ENCODE measurements at regions not wholly inside any gene's neighbourhood (a gene's known extent, or its start where the extent isn't known, plus 50 kb on each side); places are given as distances from the start of the nearest gene placed in this dataset.

DNA sequence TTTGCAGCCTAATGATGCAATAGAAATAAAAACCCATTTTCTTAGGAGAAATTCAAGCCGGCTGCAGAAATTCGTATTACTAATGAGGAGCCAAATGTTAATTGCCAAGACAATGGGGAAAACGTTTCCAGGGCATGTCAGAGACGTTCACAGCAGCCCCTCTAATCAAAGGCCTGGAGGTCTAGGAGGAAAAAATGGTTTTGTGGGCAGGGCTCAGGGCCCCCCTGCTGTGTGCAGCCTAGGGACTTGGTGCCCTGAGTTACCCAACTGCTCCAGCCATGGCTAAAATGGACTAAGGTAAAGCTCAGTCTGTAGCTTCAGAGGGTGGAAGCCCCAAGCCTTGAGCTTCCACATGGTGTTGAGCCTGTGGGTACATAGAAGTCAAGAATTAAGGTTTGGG is 461.4 kb downstream of the FAT4 start:
- H3K27me3 ChIP-seq (replicated peaks; ENCODE audit: insufficient read depth), result no peaks in the 10 kb centered on the region
- no peak overlapping the region for H3K27ac ChIP-seq
- in situ Hi-C loops (cut with MboI), result no loop called here
- no peak overlapping the region for H3K9ac ChIP-seq
- no peak for DNase-seq
- H2AFZ ChIP-seq, result no peak overlapping the region
- TF ChIP-seq EZH2 (IDR thresholded peaks at IDR 0.05; ENCODE audit: insufficient read depth, poor library complexity, severe bottlenecking), result no peak
- TF ChIP-seq EZH2phosphoT487 (IDR thresholded peaks at IDR 0.05; ENCODE audit: insufficient read depth, low read depth), result no peak
- WGBS, 2 experiments (ENCODE audit: low coverage in 1 of 2, low lambda C conversion rate in 2 of 2, missing lambda C conversion rate in 2 of 2), result 49 to 52% methylated on average over 4 of the region's 4 CpGs
- no peaks in the 10 kb centered on the region for H3K9me2 ChIP-seq (ENCODE audit: insufficient read depth)
- H3K4me3 ChIP-seq, result no peak overlapping the region
- no peaks in the 10 kb centered on the region for H3K9me3 ChIP-seq (ENCODE audit: low read depth)
- H3K4me1 ChIP-seq (ENCODE audit: insufficient read depth), result 0 out of 2 replicates have a peak, but pooled peaks cover 6% of the 10 kb centered on the region
- H3F3A ChIP-seq (ENCODE audit: insufficient read depth), result peaks cover 7% of the 10 kb centered on the region; the same call in 1 of the 2 replicates
- no peaks in the 10 kb centered on the region for H3K36me3 ChIP-seq (ENCODE audit: low read depth)
- H3K4me2 ChIP-seq (ENCODE audit: unreplicated experiment), result no peak overlapping the region
- H3K79me2 ChIP-seq (ENCODE audit: insufficient read depth), result no peaks in the 10 kb centered on the region
- no peaks in the 10 kb centered on the region for H4K20me1 ChIP-seq (ENCODE audit: insufficient read depth)

DNA sequence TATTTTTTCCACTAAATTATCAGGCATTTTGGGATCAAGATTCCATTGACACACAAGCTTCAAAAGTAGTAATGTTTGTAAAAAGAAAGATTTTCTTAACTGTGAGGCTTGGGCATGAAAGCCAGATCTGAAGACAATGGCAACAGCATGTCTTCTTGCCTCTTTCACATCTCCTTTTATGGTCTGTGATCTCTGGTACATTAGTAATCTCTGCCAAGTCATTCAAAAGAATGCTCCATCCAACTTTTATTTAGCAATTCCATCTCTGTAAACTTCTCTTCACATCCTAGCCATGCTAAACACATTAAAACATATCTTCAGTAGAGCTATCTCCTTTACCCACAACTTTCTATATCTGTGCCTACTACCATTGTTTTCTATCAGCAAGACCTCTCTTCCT is 465.4 kb downstream of the FAT4 start:
- H3K9ac ChIP-seq, result no peak overlapping the region
- no peaks in the 10 kb centered on the region for H3K36me3 ChIP-seq (ENCODE audit: low read depth)
- H3F3A ChIP-seq (ENCODE audit: insufficient read depth), result peaks cover 7% of the 10 kb centered on the region; the same call in 1 of the 2 replicates
- in situ Hi-C loops (cut with MboI), result no loop called here
- peak overlapping the region; percentile 32; the same call in 1 of the 2 replicates for H2AFZ ChIP-seq
- H3K27ac ChIP-seq, result no peak overlapping the region
- DNase-seq, result peak; percentile 54
- H3K4me3 ChIP-seq, result no peak overlapping the region
- H3K9me2 ChIP-seq (ENCODE audit: insufficient read depth), result 0 out of 2 replicates have a peak, but pooled peaks cover 3% of the 10 kb centered on the region
- H3K27me3 ChIP-seq (replicated peaks; ENCODE audit: insufficient read depth), result no peaks in the 10 kb centered on the region
- H4K20me1 ChIP-seq (ENCODE audit: insufficient read depth), result no peaks in the 10 kb centered on the region
- H3K4me1 ChIP-seq (ENCODE audit: insufficient read depth), result 0 out of 2 replicates have a peak, but pooled peaks cover 6% of the 10 kb centered on the region
- H3K9me3 ChIP-seq (ENCODE audit: low read depth), result no peaks in the 10 kb centered on the region
- no peak overlapping the region for H3K4me2 ChIP-seq (ENCODE audit: unreplicated experiment)
- TF ChIP-seq EZH2phosphoT487 (IDR thresholded peaks at IDR 0.05; ENCODE audit: insufficient read depth, low read depth) (no peak), EZH2 (IDR thresholded peaks at IDR 0.05; ENCODE audit: insufficient read depth, poor library complexity, severe bottlenecking) (no peak)
- H3K79me2 ChIP-seq (ENCODE audit: insufficient read depth), result no peaks in the 10 kb centered on the region

DNA sequence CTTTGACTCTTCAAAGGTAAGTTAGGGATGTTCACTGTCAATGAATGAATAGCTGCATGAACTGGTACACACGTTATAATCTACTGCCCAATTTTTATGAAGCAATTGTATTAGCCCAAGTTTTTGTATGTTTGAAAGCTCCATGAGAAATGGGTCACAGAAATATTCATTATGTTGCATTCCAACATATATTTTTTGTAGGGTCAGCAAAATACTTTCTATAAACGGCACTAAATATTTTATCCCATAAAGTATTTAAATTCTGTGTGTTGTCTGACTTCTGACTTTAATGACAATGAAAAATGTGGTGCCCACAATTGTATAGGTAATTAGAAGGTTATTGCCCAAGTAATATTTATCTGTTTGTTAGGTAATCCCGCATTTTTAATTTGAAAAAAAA is 466.0 kb downstream of the FAT4 start:
- peak overlapping the region; percentile 32; the same call in 1 of the 2 replicates for H2AFZ ChIP-seq
- no peaks in the 10 kb centered on the region for H3K27me3 ChIP-seq (replicated peaks; ENCODE audit: insufficient read depth)
- 72 to 74% methylated on average over 3 of the region's 3 CpGs for WGBS, 2 experiments (ENCODE audit: low coverage in 1 of 2, low lambda C conversion rate in 2 of 2, missing lambda C conversion rate in 2 of 2)
- no peaks in the 10 kb centered on the region for H3K79me2 ChIP-seq (ENCODE audit: insufficient read depth)
- no peaks in the 10 kb centered on the region for H3K9me3 ChIP-seq (ENCODE audit: low read depth)
- 0 out of 2 replicates have a peak, but pooled peaks cover 6% of the 10 kb centered on the region for H3K4me1 ChIP-seq (ENCODE audit: insufficient read depth)
- no peak for DNase-seq
- no peaks in the 10 kb centered on the region for H3K36me3 ChIP-seq (ENCODE audit: low read depth)
- in situ Hi-C loops (cut with MboI), result no loop called here
- H3K27ac ChIP-seq, result no peak overlapping the region
- TF ChIP-seq EZH2phosphoT487 (IDR thresholded peaks at IDR 0.05; ENCODE audit: insufficient read depth, low read depth), result no peak
- TF ChIP-seq EZH2 (IDR thresholded peaks at IDR 0.05; ENCODE audit: insufficient read depth, poor library complexity, severe bottlenecking), result no peak
- no peak overlapping the region for H3K4me2 ChIP-seq (ENCODE audit: unreplicated experiment)
- H4K20me1 ChIP-seq (ENCODE audit: insufficient read depth), result no peaks in the 10 kb centered on the region
- H3F3A ChIP-seq (ENCODE audit: insufficient read depth), result peaks cover 7% of the 10 kb centered on the region; the same call in 1 of the 2 replicates
- no peak overlapping the region for H3K4me3 ChIP-seq
- H3K9me2 ChIP-seq (ENCODE audit: insufficient read depth), result 0 out of 2 replicates have a peak, but pooled peaks cover 3% of the 10 kb centered on the region
- H3K9ac ChIP-seq, result no peak overlapping the region

DNA sequence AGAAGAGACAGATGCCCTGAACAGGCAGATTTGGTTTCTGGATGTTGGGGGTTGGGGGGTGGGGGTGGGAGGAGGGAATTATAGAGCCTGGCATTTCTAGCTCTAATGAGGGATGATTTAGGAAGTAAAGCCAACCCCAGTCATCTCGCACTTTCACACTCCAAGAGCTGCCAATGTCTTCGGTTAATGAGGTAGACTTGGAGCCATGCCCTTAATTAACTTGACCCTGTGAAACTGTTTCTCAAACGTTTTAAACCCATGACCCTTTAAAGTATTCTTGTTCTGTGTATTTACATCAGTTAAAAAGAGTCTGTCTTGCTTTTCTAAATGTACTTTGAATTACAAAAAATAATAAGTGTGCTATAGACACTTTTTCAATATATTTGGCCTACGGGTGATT is 466.9 kb downstream of the FAT4 start:
- H4K20me1 ChIP-seq (ENCODE audit: insufficient read depth), result no peaks in the 10 kb centered on the region
- no peaks in the 10 kb centered on the region for H3K9me3 ChIP-seq (ENCODE audit: low read depth)
- no peaks in the 10 kb centered on the region for H3K27me3 ChIP-seq (replicated peaks; ENCODE audit: insufficient read depth)
- 28 to 34% methylated on average over 4 of the region's 4 CpGs for WGBS, 2 experiments (ENCODE audit: low coverage in 1 of 2, low lambda C conversion rate in 2 of 2, missing lambda C conversion rate in 2 of 2)
- H3K4me1 ChIP-seq (ENCODE audit: insufficient read depth), result 0 out of 2 replicates have a peak, but pooled peaks cover 6% of the 10 kb centered on the region
- no peak overlapping the region for H3K27ac ChIP-seq
- 0 out of 2 replicates have a peak, but pooled peaks cover 3% of the 10 kb centered on the region for H3K9me2 ChIP-seq (ENCODE audit: insufficient read depth)
- in situ Hi-C loops (cut with MboI), result no loop called here
- H3K4me3 ChIP-seq, result no peak overlapping the region
- no peak overlapping the region for H3K9ac ChIP-seq
- H3F3A ChIP-seq (ENCODE audit: insufficient read depth), result peaks cover 7% of the 10 kb centered on the region; the same call in 1 of the 2 replicates
- no peak for TF ChIP-seq EZH2 (IDR thresholded peaks at IDR 0.05; ENCODE audit: insufficient read depth, poor library complexity, severe bottlenecking)
- TF ChIP-seq EZH2phosphoT487 (IDR thresholded peaks at IDR 0.05; ENCODE audit: insufficient read depth, low read depth), result no peak
- H3K4me2 ChIP-seq (ENCODE audit: unreplicated experiment), result no peak overlapping the region
- no peaks in the 10 kb centered on the region for H3K79me2 ChIP-seq (ENCODE audit: insufficient read depth)
- DNase-seq, result no peak
- H2AFZ ChIP-seq, result no peak overlapping the region
- no peaks in the 10 kb centered on the region for H3K36me3 ChIP-seq (ENCODE audit: low read depth)

DNA sequence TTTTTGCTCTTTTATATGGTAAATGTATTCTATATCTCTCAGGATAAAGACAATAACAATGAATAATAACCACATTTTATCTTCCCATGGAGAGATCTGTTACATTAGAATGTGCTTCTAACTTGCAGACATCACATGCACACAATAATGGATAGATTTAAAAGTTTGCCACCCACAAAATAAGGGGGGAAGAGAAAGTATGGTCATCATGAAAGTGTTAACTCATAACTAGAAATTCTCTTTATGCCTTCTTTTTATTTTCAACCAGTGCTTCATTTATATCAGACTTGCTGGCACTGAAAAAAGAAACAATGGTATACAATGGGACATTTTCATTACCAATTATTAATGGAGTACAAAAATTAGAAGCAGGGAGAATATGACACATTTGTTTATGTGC is 470.0 kb downstream of the FAT4 start:
- TF ChIP-seq EZH2phosphoT487 (IDR thresholded peaks at IDR 0.05; ENCODE audit: insufficient read depth, low read depth), result no peak
- TF ChIP-seq EZH2 (IDR thresholded peaks at IDR 0.05; ENCODE audit: insufficient read depth, poor library complexity, severe bottlenecking), result no peak
- no peaks in the 10 kb centered on the region for H3K9me3 ChIP-seq (ENCODE audit: low read depth)
- H3K4me1 ChIP-seq (ENCODE audit: insufficient read depth), result 0 out of 2 replicates have a peak, but pooled peaks cover 6% of the 10 kb centered on the region
- H3F3A ChIP-seq (ENCODE audit: insufficient read depth), result peaks cover 7% of the 10 kb centered on the region; the same call in 1 of the 2 replicates
- no peaks in the 10 kb centered on the region for H4K20me1 ChIP-seq (ENCODE audit: insufficient read depth)
- no peaks in the 10 kb centered on the region for H3K27me3 ChIP-seq (replicated peaks; ENCODE audit: insufficient read depth)
- 0 out of 2 replicates have a peak, but pooled peaks cover 3% of the 10 kb centered on the region for H3K9me2 ChIP-seq (ENCODE audit: insufficient read depth)
- H3K36me3 ChIP-seq (ENCODE audit: low read depth), result no peaks in the 10 kb centered on the region
- no peak overlapping the region for H2AFZ ChIP-seq
- no peak overlapping the region for H3K9ac ChIP-seq
- no peaks in the 10 kb centered on the region for H3K79me2 ChIP-seq (ENCODE audit: insufficient read depth)
- H3K4me3 ChIP-seq, result no peak overlapping the region
- in situ Hi-C loops (cut with MboI), result no loop called here
- DNase-seq, result no peak
- H3K4me2 ChIP-seq (ENCODE audit: unreplicated experiment), result no peak overlapping the region
- no peak overlapping the region for H3K27ac ChIP-seq

Data from GM23248 (cell line).